ENCODE measurements at regions not wholly inside any gene's neighbourhood (a gene's known extent, or its start where the extent isn't known, plus 50 kb on each side); places are given as distances from the start of the nearest gene placed in this dataset.

DNA sequence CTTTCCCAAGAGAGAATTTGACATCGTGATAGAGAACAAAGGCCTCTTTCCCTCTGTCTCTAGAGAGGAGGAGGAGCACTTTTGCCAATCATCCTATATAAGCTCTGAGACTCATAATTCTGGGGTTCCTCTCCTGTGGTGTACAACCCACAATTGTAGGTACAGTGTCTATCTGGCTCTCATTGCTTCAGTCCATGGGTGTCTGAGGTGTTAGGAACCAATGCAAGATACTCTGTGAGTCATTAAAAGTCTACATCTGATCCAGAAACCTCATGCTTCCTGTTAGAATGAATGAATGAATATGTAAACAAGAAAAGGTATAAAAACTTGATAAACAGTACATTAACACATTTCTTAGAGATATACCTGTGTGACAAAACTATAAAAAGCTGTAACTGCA, 356.7 kb downstream of the QKI start:
- TF ChIP-seq EZH2 (IDR thresholded peaks at IDR 0.05): no peak
- no peak for TF ChIP-seq POLR2AphosphoS5 (IDR thresholded peaks at IDR 0.05; ENCODE audit: borderline replicate concordance, low read depth, low read length)
- no peak for TF ChIP-seq FOXP2 (optimal IDR thresholded peaks at IDR 0.05; ENCODE audit: control extremely low read depth, extremely low read length, insufficient read depth)
